H1 (cell line): ENCODE measurements at regions not wholly inside any gene's neighbourhood (a gene's known extent, or its start where the extent isn't known, plus 50 kb on each side); places are given as distances from the start of the nearest gene placed in this dataset.

Experiments
- CTCF ChIA-PET: fragments of 300-600 bp; sonication (Branson Sonifier 250); formaldehyde crosslinking; loops from one replicate; lab custom pipeline; 2021; ENCODE audit not compliant: partially characterized antibody; lab: Charles Lee
- POLR2A ChIA-PET: fragments of 300-600 bp; sonication (Branson Sonifier 250); formaldehyde crosslinking; loops from one replicate; lab custom pipeline; 2021; ENCODE audit warnings: inconsistent platforms; ENCODE audit not compliant: partially characterized antibody; lab: Charles Lee
- DNase-seq, 2 experiments: peaks; one replicate each; pipeline versions ENCODE4 v3.0.0 to v3.0.0-alpha.2; 2010 to 2022; ENCODE audit warnings: low spot score in 2 of 2, low read depth in 1 of 2, mixed read lengths in 1 of 2
- FAIRE-seq: peaks from 2 replicates; lab custom pipeline; 2011; peaks lifted over from hg19 to GRCh38; lab: Jason Lieb, UNC
- H2AFZ ChIP-seq: 2 replicates; pipeline ENCODE4 v1.8.1; 2012; ENCODE audit warnings: low read length, inconsistent platforms
- H2AK5ac ChIP-seq: 2 replicates; pipeline ENCODE4 v1.6.1; 2013; ENCODE audit warnings: low read depth, low read length
- H2BK120ac ChIP-seq: replicated peaks from 2 replicates; pipeline ENCODE3; 2013; ENCODE audit warnings: low read depth, low read length, inconsistent platforms
- H2BK12ac ChIP-seq: 2 replicates; pipeline ENCODE4 v1.6.1; 2013; ENCODE audit warnings: low read depth, low read length
- H2BK15ac ChIP-seq: 2 replicates; pipeline ENCODE4 v1.6.1; 2013; ENCODE audit warnings: low read length
- H2BK20ac ChIP-seq: 2 replicates; pipeline ENCODE4 v1.6.1; 2013; ENCODE audit warnings: low read length
- H2BK5ac ChIP-seq: 2 replicates; pipeline ENCODE4 v1.6.1; 2013; ENCODE audit warnings: low read depth, low read length
- H3K14ac ChIP-seq: 2 replicates; pipeline ENCODE4 v1.6.1; 2013; ENCODE audit warnings: inconsistent platforms; ENCODE audit not compliant: insufficient read length
- H3K18ac ChIP-seq: 2 replicates; pipeline ENCODE4 v1.6.1; 2013; ENCODE audit warnings: low read length; ENCODE audit errors: extremely low read depth
- H3K23ac ChIP-seq: 2 replicates; pipeline ENCODE4 v1.6.1; 2013; ENCODE audit warnings: inconsistent platforms; ENCODE audit not compliant: insufficient read length
- H3K23me2 ChIP-seq: 2 replicates; pipeline ENCODE4 v1.6.1; 2013; ENCODE audit warnings: low read depth, low read length
- H3K27ac ChIP-seq: 2 replicates; pipeline ENCODE4 v1.6.1; 2011; ENCODE audit warnings: low read depth, low read length, inconsistent platforms
- H3K27me3 ChIP-seq, 4 experiments: replicated peaks in 1 of 4; 1 replicate in 1 of 4; 2 replicates in 3 of 4; pipeline versions ENCODE4 v1.6.1 to v1.8.1; 2011 to 2013; ENCODE audit warnings: low read length in 3 of 4, mild to moderate bottlenecking in 3 of 4, inconsistent platforms in 2 of 4, mixed read lengths in 2 of 4, moderate library complexity in 1 of 4; ENCODE audit not compliant: control insufficient read depth in 3 of 4, insufficient read depth in 3 of 4; ENCODE audit errors: extremely low read depth in 1 of 4
- H3K36me3 ChIP-seq, 4 experiments: 2 replicates each; pipeline versions ENCODE4 v1.6.1 to v1.8.1; 2011 to 2013; ENCODE audit warnings: mild to moderate bottlenecking in 4 of 4, low read length in 3 of 4, moderate library complexity in 2 of 4, control low read depth in 1 of 4, inconsistent platforms in 1 of 4; ENCODE audit not compliant: insufficient read depth in 4 of 4, control insufficient read depth in 2 of 4
- H3K4ac ChIP-seq: replicated peaks from 2 replicates; pipeline ENCODE3; 2013; ENCODE audit warnings: low read length, low read depth, mixed read lengths, inconsistent platforms; ENCODE audit not compliant: insufficient read length
- H3K4me1 ChIP-seq, 4 experiments: replicated peaks in 1 of 4; 1 replicate in 1 of 4; 2 replicates in 3 of 4; pipeline versions ENCODE4 v1.6.1 to v1.8.1; 2011 to 2013; ENCODE audit warnings: low read length in 3 of 4, inconsistent platforms in 2 of 4, mixed read lengths in 1 of 4; ENCODE audit not compliant: insufficient read depth in 4 of 4, control insufficient read depth in 3 of 4
- H3K4me2 ChIP-seq, 2 experiments: 2 replicates each; pipeline versions ENCODE4 v1.6.1 to v1.8.1; 2011 to 2013; ENCODE audit warnings: low read depth in 2 of 2, low read length in 2 of 2, control low read depth in 1 of 2, inconsistent platforms in 1 of 2, mild to moderate bottlenecking in 1 of 2; ENCODE audit not compliant: insufficient read depth in 1 of 2
- H3K4me3 ChIP-seq, 4 experiments: fragments of 200-600, 300-600 bp in 1 of 4; sonication (generic), shearing (Covaris generic), sonication (Bioruptor Twin) in 1 of 4; 2 replicates each; pipeline versions ENCODE4 v1.5.1 to v1.8.1; 2011 to 2016; ENCODE audit warnings: low read length in 4 of 4, low read depth in 3 of 4, control low read depth in 2 of 4, inconsistent platforms in 2 of 4, mild to moderate bottlenecking in 2 of 4, mixed read lengths in 1 of 4, moderate library complexity in 1 of 4; ENCODE audit not compliant: insufficient read depth in 2 of 4; ENCODE audit errors: extremely low read depth in 1 of 4
- H3K56ac ChIP-seq: replicated peaks from 2 replicates; pipeline ENCODE3; 2013; ENCODE audit warnings: low read depth, mild to moderate bottlenecking, mixed read lengths, low read length, inconsistent platforms; ENCODE audit not compliant: insufficient read length
- H3K79me1 ChIP-seq: 2 replicates; pipeline ENCODE4 v1.6.1; 2013; ENCODE audit warnings: low read depth, low read length, control low read depth
- H3K79me2 ChIP-seq, 2 experiments: 2 replicates each; pipeline versions ENCODE4 v1.6.1 to v1.8.1; 2012 to 2013; ENCODE audit warnings: low read length in 2 of 2, mild to moderate bottlenecking in 2 of 2, inconsistent platforms in 1 of 2; ENCODE audit not compliant: insufficient read depth in 2 of 2, control insufficient read depth in 1 of 2
- H3K9ac ChIP-seq, 4 experiments: replicated peaks in 1 of 4; 1 replicate in 1 of 4; 2 replicates in 3 of 4; pipeline versions ENCODE4 v1.6.1 to v1.8.1; 2011 to 2013; ENCODE audit warnings: low read depth in 3 of 4, low read length in 3 of 4, control low read depth in 2 of 4, mild to moderate bottlenecking in 2 of 4, moderate library complexity in 2 of 4, inconsistent platforms in 1 of 4; ENCODE audit errors: extremely low read depth in 1 of 4
- H3K9me3 ChIP-seq, 2 experiments: 2 replicates each; pipeline versions ENCODE4 v1.6.1 to v1.8.1; 2012 to 2013; ENCODE audit warnings: mild to moderate bottlenecking in 2 of 2, moderate library complexity in 2 of 2, control low read depth in 1 of 2, inconsistent platforms in 1 of 2, low read depth in 1 of 2, low read length in 1 of 2, mixed read lengths in 1 of 2; ENCODE audit not compliant: insufficient read depth in 2 of 2
- H4K20me1 ChIP-seq, 2 experiments: replicated peaks in 1 of 2; 2 replicates each; pipeline versions ENCODE3 to v1.8.1; 2011 to 2013; ENCODE audit warnings: inconsistent platforms in 2 of 2, low read length in 2 of 2, mild to moderate bottlenecking in 1 of 2; ENCODE audit not compliant: insufficient read depth in 2 of 2, control insufficient read depth in 1 of 2
- H4K5ac ChIP-seq: 2 replicates; pipeline ENCODE4 v1.6.1; 2013; ENCODE audit warnings: low read length, low read depth, mixed read lengths, inconsistent platforms; ENCODE audit not compliant: insufficient read length
- H4K8ac ChIP-seq: 2 replicates; pipeline ENCODE4 v1.8.0; 2013; ENCODE audit warnings: mild to moderate bottlenecking, moderate library complexity, low read length, inconsistent platforms; ENCODE audit not compliant: insufficient read depth; ENCODE audit errors: extremely low read depth
- H4K91ac ChIP-seq: replicated peaks from 2 replicates; pipeline ENCODE3; 2013; ENCODE audit warnings: low read length, mixed read lengths, inconsistent platforms; ENCODE audit not compliant: insufficient read length
- ASH2L ChIP-seq: fragments of 200-600, 300-600 bp; sonication (generic); IDR thresholded peaks from one replicate; pipeline ENCODE4 v1.7.1; 2017; ENCODE audit warnings: low read length
- CBX8 ChIP-seq: fragments of 300-800, 300-1000 bp; sonication (generic); IDR thresholded peaks from 2 replicates; pipeline ENCODE4 v1.7.1; 2016; ENCODE audit warnings: low read depth, low read length, borderline replicate concordance
- CHD2 ChIP-seq: IDR thresholded peaks from 2 replicates; pipeline ENCODE4 v1.6.1; 2012; ENCODE audit warnings: low read length, improper control_type of control experiment
- HDAC2 ChIP-seq, 2 experiments: fragments of 300-600 bp in 1 of 2; sonication (generic) in 1 of 2; IDR thresholded peaks; 2 replicates each; pipeline ENCODE4 v1.6.1; 2011 to 2012; ENCODE audit warnings: low read depth in 2 of 2, low read length in 2 of 2, mild to moderate bottlenecking in 2 of 2, moderate library complexity in 2 of 2, borderline replicate concordance in 1 of 2, inconsistent platforms in 1 of 2
- HDAC6 ChIP-seq: IDR thresholded peaks from one replicate; pipeline ENCODE4 v1.7.1; 2012; ENCODE audit warnings: low read depth, mild to moderate bottlenecking, inconsistent platforms, low read length, moderate library complexity
- MAFK ChIP-seq: IDR thresholded peaks from 2 replicates; pipeline ENCODE4 v1.6.1; 2012; ENCODE audit warnings: low read depth, mild to moderate bottlenecking, improper control_type of control experiment, low read length
- NRF1 ChIP-seq: IDR thresholded peaks from 2 replicates; pipeline ENCODE4 v1.6.1; 2011; ENCODE audit warnings: mild to moderate bottlenecking, low read depth, low read length, improper control_type of control experiment
- POLR2AphosphoS5 ChIP-seq: IDR thresholded peaks from 2 replicates; pipeline ENCODE4 v1.6.1; 2011; ENCODE audit warnings: low read depth, low read length
- SIN3A ChIP-seq, 2 experiments: IDR thresholded peaks in 1 of 2; conservative IDR thresholded peaks in 1 of 2; 2 replicates each; pipeline ENCODE4 v1.6.1; 2011 to 2012; ENCODE audit warnings: low read length in 2 of 2, improper control_type of control experiment in 1 of 2, low read depth in 1 of 2, mild to moderate bottlenecking in 1 of 2
- SIX5 ChIP-seq: IDR thresholded peaks from 2 replicates; pipeline ENCODE4 v1.6.1; 2011; ENCODE audit warnings: mild to moderate bottlenecking, low read depth, low read length
- SP2 ChIP-seq: IDR thresholded peaks from 2 replicates; pipeline ENCODE4 v1.6.1; 2012; ENCODE audit warnings: mild to moderate bottlenecking, low read length, inconsistent platforms
- SP4 ChIP-seq: IDR thresholded peaks from 2 replicates; pipeline ENCODE4 v1.6.1; 2012; ENCODE audit warnings: low read length, inconsistent platforms
- SRF ChIP-seq: IDR thresholded peaks from 2 replicates; pipeline ENCODE4 v1.6.1; 2011; ENCODE audit warnings: mild to moderate bottlenecking, low read depth, low read length, moderate library complexity
- TAF1 ChIP-seq: IDR thresholded peaks from 2 replicates; pipeline ENCODE4 v1.6.1; 2011; ENCODE audit warnings: mild to moderate bottlenecking, low read depth, low read length
- TBP ChIP-seq: IDR thresholded peaks from 2 replicates; pipeline ENCODE4 v1.6.1; 2011; ENCODE audit warnings: low read depth, low read length, improper control_type of control experiment
- TCF12 ChIP-seq: IDR thresholded peaks from 2 replicates; pipeline ENCODE4 v1.6.1; 2011; ENCODE audit warnings: low read depth, mild to moderate bottlenecking, low read length
- WGBS, 2 experiments: shearing (Covaris generic) in 1 of 2; methylation state at CpG; one replicate each; pipeline versions ENCODE4 v1.1.6 to v1.1.7; 2013 to 2015; ENCODE audit warnings: low lambda C conversion rate in 2 of 2, mixed read lengths in 2 of 2, inconsistent platforms in 1 of 2, low coverage in 1 of 2, missing lambda C conversion rate in 1 of 2; ENCODE audit not compliant: insufficient replicate concordance in 2 of 2, insufficient coverage in 1 of 2, insufficient read length in 1 of 2; ENCODE audit errors: extremely low coverage in 1 of 2, missing lambda C conversion rate in 1 of 2; 5-methylcytosine and 5-hydroxymethylcytosine counted together

- FAIRE-seq, result peak; percentile 57
- no peak overlapping the region for H3K23ac ChIP-seq
These were observed 669.6 kb downstream of the PCDH18 start for GRCh38 chr4:136862653-136863052.

More at GRCh38 chr4:136862653-136863052, 669.6 kb downstream of the PCDH18 start:
- Histone ChIP-seq H2AFZ (no peak overlapping the region), H2BK12ac (no peak overlapping the region), H2BK5ac (no peak overlapping the region), H3K79me2 (no peaks in the 10 kb centered on the region), H3K56ac (no peak overlapping the region), H3K14ac (no peak overlapping the region), H3K9me3 (no peaks in the 10 kb centered on the region), H3K27ac (no peak overlapping the region), H4K8ac (no peak overlapping the region), H4K91ac (no peak overlapping the region), H2BK15ac (no peak overlapping the region), H3K4me3 (no peak overlapping the region), H2BK120ac (no peak overlapping the region), H4K5ac (no peak overlapping the region), H3K4me1 (peaks cover 0 to 4% (median 2%) of the 10 kb centered on the region in 4 experiments; a peak in 2 of 7 replicates), H3K36me3 (no peaks in the 10 kb centered on the region), H3K18ac (no peak overlapping the region), H4K20me1 (no peaks in the 10 kb centered on the region), H3K23me2 (no peaks in the 10 kb centered on the region), H3K9ac (no peak overlapping the region), H3K4ac (no peak overlapping the region), H3K4me2 (no peak overlapping the region), H2AK5ac (no peak overlapping the region), H2BK20ac (no peak overlapping the region), H3K79me1 (no peaks in the 10 kb centered on the region), H3K27me3 (no peaks in the 10 kb centered on the region)
- ChIA-PET CTCF (interaction anchor here (0.6 to 2.0 kb wide), 5 partner anchors 149 to 448 kb away, joined by 3 to 5 read pairs (median 3); no protein-coding TSS in a partner anchor), POLR2A (no interaction called here)
- TF ChIP-seq SP4, result no peak
- TF ChIP-seq SP2, result no peak
- no peak for TF ChIP-seq SIX5
- no peak for TF ChIP-seq TCF12
- TF ChIP-seq CBX8, result no peak
- no peak for TF ChIP-seq HDAC6
- no peak for TF ChIP-seq SRF
- no peak for TF ChIP-seq SIN3A (conservative IDR thresholded peaks at IDR 0.05 in 1 of 2, IDR thresholded peaks at IDR 0.05 in 1 of 2; ENCODE audit: low read depth in 1 of 2, low read length in 2 of 2)
- no peak for TF ChIP-seq POLR2AphosphoS5
- TF ChIP-seq HDAC2 (IDR thresholded peaks at IDR 0.05; ENCODE audit: borderline replicate concordance in 1 of 2, low read depth in 2 of 2, low read length in 2 of 2), result no peak
- TF ChIP-seq NRF1, result no peak
- no peak for TF ChIP-seq TBP
- TF ChIP-seq ASH2L, result no peak
- no peak for TF ChIP-seq CHD2
- TF ChIP-seq TAF1, result no peak
- no peak for TF ChIP-seq MAFK
- 93% methylated on average over 3 of the region's 3 CpGs; no CpG with 5 or more reads in 1 of the 2 experiments for WGBS, 2 experiments
- DNase-seq, result no peak
